Motor neuron (in vitro differentiated cells): ENCODE measurements at regions not wholly inside any gene's neighbourhood (a gene's known extent, or its start where the extent isn't known, plus 50 kb on each side); places are given as distances from the start of the nearest gene placed in this dataset.
"Not testable (repeated sequence)": the region's sequence is repeated elsewhere in the genome, so short reads cannot be mapped to it uniquely, and the experiment has no call there.

Experiments used
- ATAC-seq, 8 experiments: fragments of 200-7000 bp; cut with Tn5 transposase; replicated peaks in 6 of 8; 2 replicates each; pipeline ENCODE4 v1.8.0; 2021; ENCODE audit warnings: mild to moderate bottlenecking in 8 of 8, moderate library complexity in 8 of 8
- H3K27ac ChIP-seq, 2 donors: fragments of 250-450 bp; sonication (Bioruptor Pico); 2 replicates each; pipeline ENCODE4 v1.9.0; 2021; ENCODE audit warnings: antibody characterized with exemption in 2 of 2, mild to moderate bottlenecking in 2 of 2, moderate library complexity in 1 of 2
- H3K4me1 ChIP-seq, 2 donors: fragments of 250-450 bp; sonication (Bioruptor Pico); replicated peaks in 1 of 2; 2 replicates each; pipeline ENCODE4 v1.6.1; 2021; ENCODE audit warnings: antibody characterized with exemption in 2 of 2, mild to moderate bottlenecking in 2 of 2, moderate library complexity in 1 of 2
- H3K4me3 ChIP-seq, 5 donors: fragments of 250-450 bp; sonication (Bioruptor Pico); 2 replicates each; pipeline ENCODE4 v1.9.0; 2021; ENCODE audit warnings: antibody characterized with exemption in 5 of 5, mild to moderate bottlenecking in 5 of 5, moderate library complexity in 4 of 5
- WGBS, 10 experiments: fragments of 450-650 bp; shearing (Covaris generic); methylation state at CpG; one replicate each; pipeline ENCODE4 v1.0.0; 2022; 5-methylcytosine and 5-hydroxymethylcytosine counted together
- in situ Hi-C, 9 experiments: fragments of 400-800 bp; cut with MboI; loops; one replicate each; pipeline ENCODE4 v1.15.0; 2021; ENCODE audit warnings: low sequenced_read_pairs in 9 of 9, low pct_unique_long_range_greater_than_20kb in 2 of 9; ENCODE audit not compliant: unreplicated experiment in 9 of 9

DNA sequence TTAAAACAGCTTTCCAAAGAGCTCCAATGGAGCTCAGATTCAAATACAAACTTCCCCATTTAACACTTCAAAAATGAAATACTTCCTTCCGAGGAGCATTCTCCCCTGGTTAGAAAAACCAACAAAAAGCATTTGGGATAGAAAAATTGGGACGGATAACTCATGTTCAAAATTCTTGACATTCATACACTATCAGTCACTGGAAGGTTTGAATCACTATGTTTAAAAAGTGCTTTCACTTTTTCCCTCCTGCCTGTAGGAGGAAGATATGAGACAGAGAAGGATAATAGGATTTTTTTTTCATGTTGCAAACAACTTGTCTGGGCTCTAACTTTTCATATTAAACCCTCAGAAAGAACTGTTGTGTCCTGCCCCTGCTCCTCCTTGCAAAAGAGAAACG, 412.0 kb downstream of the ACTL7B start:
- in situ Hi-C loops: no loop called here
- Histone ChIP-seq H3K4me3 (no peak overlapping the region), H3K4me1 (peaks cover 0 to 12% of the 10 kb centered on the region in 2 donors), H3K27ac (no peak overlapping the region)
- ATAC-seq: peak in 1 of 8 experiments; percentile 6
- 0 to 81% (median 36%) methylated on average over 1 to 3 of the region's 3 CpGs for WGBS, 10 experiments

GRCh38 chr9:108443019-108443633, 412.7 kb downstream of the ACTL7B start:
- WGBS, 10 experiments: 13 to 66% (median 47%) methylated on average over 3 to 6 of the region's 6 CpGs
- H3K4me1 ChIP-seq: peaks cover 0 to 12% of the 10 kb centered on the region in 2 donors
- ATAC-seq: no peak
- no peak overlapping the region for H3K27ac ChIP-seq
- no peak overlapping the region for H3K4me3 ChIP-seq
- in situ Hi-C loops: no loop called here

DNA sequence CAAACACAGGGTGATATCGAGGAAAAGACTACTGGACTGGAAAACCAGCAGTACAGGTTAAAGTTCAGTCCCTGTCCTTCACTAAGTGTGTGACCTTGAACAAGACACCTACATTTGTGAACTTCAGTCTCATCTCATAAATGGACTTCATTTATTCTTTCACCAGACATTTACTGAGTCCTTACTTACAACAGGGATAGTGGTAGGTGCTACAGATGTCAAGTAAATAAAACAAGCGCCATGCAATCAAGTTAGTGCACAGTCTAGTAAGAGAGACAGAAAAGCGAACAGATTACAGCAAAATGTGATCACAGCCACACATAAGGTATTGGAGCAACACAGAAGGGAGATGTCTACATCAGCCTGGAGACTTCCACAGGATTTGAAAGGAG, 413.2 kb downstream of the ACTL7B start:
- in situ Hi-C loops: no loop called here
- Histone ChIP-seq H3K4me1 (peaks cover 0 to 12% of the 10 kb centered on the region in 2 donors), H3K27ac (no peak overlapping the region), H3K4me3 (no peak overlapping the region)
- peak in 1 of 8 experiments; percentile 71 for ATAC-seq
- WGBS, 10 experiments: 71 to 100% (median 91%) methylated on average over 1 to 3 of the region's 3 CpGs; no CpG with 5 or more reads in 1 of the 10 experiments

DNA sequence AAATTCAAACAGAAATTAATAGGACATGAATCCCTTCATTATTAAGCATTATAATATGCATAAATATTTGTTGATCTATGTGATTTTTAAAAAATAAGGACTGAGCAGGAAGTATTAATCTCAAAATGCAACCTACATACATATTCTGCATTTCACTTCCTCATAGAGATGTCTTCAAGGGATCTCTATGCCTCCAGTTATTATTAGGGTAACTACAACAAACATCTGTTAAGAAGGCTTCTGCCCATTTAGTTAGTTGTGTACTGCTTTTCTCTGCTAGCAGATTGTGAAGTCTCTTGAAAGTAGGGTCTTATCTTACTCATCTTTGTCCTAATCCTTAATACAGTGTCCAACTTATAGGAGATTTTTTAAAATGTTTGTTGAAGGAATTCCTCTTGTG, 414.1 kb downstream of the ACTL7B start:
- no peak overlapping the region for H3K4me3 ChIP-seq
- H3K27ac ChIP-seq: no peak overlapping the region
- ATAC-seq: peak in 1 of 8 experiments; percentile 45
- H3K4me1 ChIP-seq: peaks cover 0 to 12% of the 10 kb centered on the region in 2 donors
- in situ Hi-C loops: no loop called here

DNA sequence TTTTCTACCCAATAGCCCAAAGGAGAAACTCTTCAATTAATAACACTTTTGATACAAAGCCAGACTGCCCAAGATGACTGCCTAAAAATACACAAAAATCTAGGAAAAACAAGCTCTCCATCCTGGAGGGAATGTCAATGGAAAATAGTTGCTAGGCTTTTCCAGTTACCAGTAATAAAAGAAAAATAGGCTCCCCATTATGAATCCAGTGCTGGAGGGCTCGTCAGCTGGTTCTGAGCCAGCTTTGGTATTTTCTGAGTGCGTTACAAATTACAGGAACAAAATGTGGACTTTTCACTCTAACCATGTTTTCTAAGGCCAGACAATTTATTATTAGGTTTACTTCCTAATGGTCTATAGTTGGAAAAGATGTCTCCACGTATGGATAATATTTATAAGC, 414.5 kb downstream of the ACTL7B start:
- 50 to 89% (median 81%) methylated on average over 1 to 3 of the region's 3 CpGs for WGBS, 10 experiments
- ATAC-seq: no peak
- in situ Hi-C loops: no loop called here

DNA sequence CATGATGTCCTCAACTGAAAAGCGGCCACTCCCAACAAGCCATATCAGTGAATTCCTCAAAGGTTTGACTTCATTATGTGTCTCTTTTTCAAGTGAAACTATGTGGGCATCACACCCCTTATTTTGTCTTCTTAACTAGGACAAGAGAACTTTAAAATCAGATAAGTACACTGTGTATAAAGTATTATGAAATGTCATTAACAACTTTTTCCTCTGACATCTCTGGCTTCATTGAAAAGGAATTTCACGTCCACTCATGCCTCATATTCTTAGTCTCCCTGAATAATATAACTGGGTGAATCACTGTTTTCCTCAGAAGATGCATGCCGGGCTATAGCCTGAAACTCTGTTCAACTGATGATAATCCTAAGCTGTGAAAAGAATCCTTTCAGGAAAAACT, 415.8 kb downstream of the ACTL7B start:
- in situ Hi-C loops: no loop called here
- H3K4me1 ChIP-seq: peaks cover 0 to 12% of the 10 kb centered on the region in 2 donors
- H3K27ac ChIP-seq: no peak overlapping the region
- no peak overlapping the region for H3K4me3 ChIP-seq
- peak in 2 of 8 experiments; percentile 45 to 60 for ATAC-seq
- WGBS, 10 experiments: 0 to 100% (median 80%) methylated on average over 1 to 3 of the region's 3 CpGs; no CpG with 5 or more reads in 1 of the 10 experiments

More for the DNA sequence above, 414.5 kb downstream of the ACTL7B start:
- H3K27ac ChIP-seq: no peak overlapping the region
- peaks cover 0 to 12% of the 10 kb centered on the region in 2 donors for H3K4me1 ChIP-seq
- no peak overlapping the region for H3K4me3 ChIP-seq

DNA sequence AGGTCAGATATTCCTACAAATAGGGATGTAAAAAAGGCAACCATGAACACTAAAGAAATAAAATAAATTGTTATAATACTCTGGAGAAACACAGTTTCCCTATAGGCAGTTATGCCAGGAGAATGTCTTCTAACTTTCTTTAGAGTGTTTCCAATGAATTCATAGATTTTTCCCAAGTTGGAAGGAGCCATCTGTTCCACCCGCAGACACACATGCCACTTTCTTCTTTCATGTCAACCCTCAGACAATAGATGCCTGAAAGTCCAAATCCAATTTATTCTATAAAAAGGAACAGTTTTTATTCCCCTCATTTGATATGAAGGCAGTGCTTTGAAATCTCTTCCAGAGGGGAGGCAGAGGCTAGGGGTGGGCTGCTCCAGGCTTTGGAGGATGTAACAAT, 418.1 kb downstream of the ACTL7B start:
- H3K27ac ChIP-seq: no peak overlapping the region
- 80 to 100% (median 91%) methylated on average over 1 of the region's 1 CpG; no CpG with 5 or more reads in 5 of the 10 experiments for WGBS, 10 experiments
- peaks cover 0 to 5% of the 10 kb centered on the region in 2 donors for H3K4me1 ChIP-seq
- H3K4me3 ChIP-seq: no peak overlapping the region
- in situ Hi-C loops: no loop called here
- no peak for ATAC-seq

- Histone ChIP-seq H3K4me1 (no peaks in the 10 kb centered on the region), H3K27ac (no peak overlapping the region), H3K4me3 (no peak overlapping the region)
- 60 to 100% (median 90%) methylated on average over 1 to 4 of the region's 4 CpGs; no CpG with 5 or more reads in 4 of the 10 experiments for WGBS, 10 experiments
- no peak for ATAC-seq
- in situ Hi-C loops: no loop called here
Observed at GRCh38 chr9:108436448-108436847, 419.3 kb downstream of the ACTL7B start.

- peak in 2 of 8 experiments; percentile 75 to 82 for ATAC-seq
- in situ Hi-C loops: no loop called here
- H3K4me3 ChIP-seq: no peak overlapping the region
- 8 to 100% (median 77%) methylated on average over 1 to 2 of the region's 2 CpGs; no CpG with 5 or more reads in 2 of the 10 experiments for WGBS, 10 experiments
- no peaks in the 10 kb centered on the region for H3K4me1 ChIP-seq
- no peak overlapping the region for H3K27ac ChIP-seq
Observed at GRCh38 chr9:108434502-108434901, 421.3 kb downstream of the ACTL7B start.

DNA sequence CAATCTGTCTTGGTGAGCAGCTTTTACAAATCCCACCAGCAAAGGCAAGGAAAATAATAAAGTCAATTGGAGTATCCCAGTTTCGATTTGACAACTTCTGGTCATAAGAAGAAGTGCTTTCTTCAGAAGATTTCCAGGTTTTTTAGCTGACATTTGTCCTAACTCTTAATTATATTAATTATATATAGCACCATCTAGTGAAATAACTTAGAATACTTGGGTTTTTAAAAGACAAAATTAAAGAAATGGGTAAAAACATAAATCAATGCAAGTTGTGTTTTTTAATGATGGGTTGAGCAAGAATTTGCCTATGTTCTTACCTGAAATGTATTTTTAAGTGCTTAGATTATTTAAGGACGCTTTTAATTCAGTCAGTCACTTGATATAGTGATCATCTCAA, 421.8 kb downstream of the ACTL7B start:
- Histone ChIP-seq H3K4me1 (no peaks in the 10 kb centered on the region), H3K4me3 (no peak overlapping the region), H3K27ac (no peak overlapping the region)
- in situ Hi-C loops: no loop called here
- ATAC-seq: no peak
- 33 to 80% (median 53%) methylated on average over 1 to 2 of the region's 2 CpGs; no CpG with 5 or more reads in 1 of the 10 experiments for WGBS, 10 experiments

GRCh38 chr9:108430655-108431054, 425.1 kb downstream of the ACTL7B start:
- Histone ChIP-seq H3K4me1 (no peaks in the 10 kb centered on the region), H3K27ac (no peak overlapping the region), H3K4me3 (no peak overlapping the region)
- 80 to 100% (median 100%) methylated on average over 1 to 2 of the region's 2 CpGs for WGBS, 10 experiments
- no peak for ATAC-seq
- in situ Hi-C loops: no loop called here

DNA sequence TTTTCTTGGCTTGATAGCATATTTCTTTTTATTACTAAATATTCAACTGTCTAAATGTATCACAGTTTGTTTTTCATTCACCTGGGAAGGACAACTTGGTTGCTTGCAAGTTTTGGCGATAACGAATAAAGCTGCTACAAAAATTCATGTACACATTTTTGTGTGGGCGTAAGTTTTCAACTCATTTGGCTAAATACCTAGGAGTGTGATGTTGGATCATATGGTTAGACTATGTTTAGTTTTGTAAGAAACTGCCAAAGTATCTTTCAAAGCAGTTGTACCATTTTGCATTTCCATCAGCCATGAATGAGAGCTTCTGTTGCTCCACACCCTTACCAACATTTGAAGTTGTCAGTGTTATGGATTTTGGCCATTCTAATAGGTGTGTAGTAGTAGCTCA, 428.0 kb downstream of the ACTL7B start:
- H3K4me1 ChIP-seq: no peaks in the 10 kb centered on the region
- 87 to 100% (median 98%) methylated on average over 1 to 3 of the region's 3 CpGs; no CpG with 5 or more reads in 1 of the 10 experiments for WGBS, 10 experiments
- in situ Hi-C loops: no loop called here
- H3K27ac ChIP-seq: no peak overlapping the region
- H3K4me3 ChIP-seq: no peak overlapping the region
- no peak for ATAC-seq

DNA sequence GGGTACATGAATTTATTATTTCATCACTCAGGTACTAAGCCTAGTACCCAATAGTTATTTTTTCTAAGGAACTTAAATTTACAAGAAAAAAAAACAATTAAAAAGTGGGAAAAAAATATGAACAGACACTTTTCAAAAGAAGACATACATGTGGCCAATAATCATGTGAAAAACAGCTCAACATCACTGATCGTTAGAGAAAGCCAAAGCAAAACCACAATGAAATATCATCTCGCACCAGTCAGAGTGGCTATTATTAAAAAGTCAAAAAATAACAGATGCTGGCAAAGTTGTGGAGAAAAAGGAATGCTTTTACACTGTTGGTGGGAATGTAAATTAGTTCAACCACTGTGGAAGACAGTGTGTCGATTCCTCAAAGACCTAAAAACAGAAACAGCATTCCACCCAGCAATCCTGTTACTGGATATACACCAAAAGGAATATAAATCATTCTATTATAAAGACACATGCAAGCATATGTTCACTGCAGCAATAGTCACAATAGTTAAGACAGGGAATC, 429.3 kb downstream of the ACTL7B start:
- in situ Hi-C loops, H3K4me3 ChIP-seq, ATAC-seq, H3K27ac ChIP-seq, H3K4me1 ChIP-seq: not testable (repeated sequence)
- 14 to 94% (median 85%) methylated on average over 2 to 3 of the region's 3 CpGs for WGBS, 10 experiments

- no peak overlapping the region for H3K27ac ChIP-seq
- ATAC-seq: no peak
- 55 to 80% (median 78%) methylated on average over 1 to 8 of the region's 9 CpGs; no CpG with 5 or more reads in 4 of the 10 experiments for WGBS, 10 experiments
- no peak overlapping the region for H3K4me3 ChIP-seq
- no peaks in the 10 kb centered on the region for H3K4me1 ChIP-seq
- in situ Hi-C loops: no loop called here
Observed at GRCh38 chr9:108423433-108423832, 432.4 kb downstream of the ACTL7B start.
